HG03045 (cell line): ENCODE measurements at regions not wholly inside any gene's neighbourhood (a gene's known extent, or its start where the extent isn't known, plus 50 kb on each side); places are given as distances from the start of the nearest gene placed in this dataset.
"Not testable (repeated sequence)": the region's sequence is repeated elsewhere in the genome, so short reads cannot be mapped to it uniquely, and the experiment has no call there.

Experiments
- ATAC-seq: cut with Tn5 transposase; IDR thresholded peaks from one replicate; pipeline ENCODE4 v1.9.1; 2021; ENCODE audit warnings: mild to moderate bottlenecking, moderate library complexity; ENCODE audit not compliant: unreplicated experiment

GRCh38 chr14:83561261-83561660 lies 1968.7 kb upstream of the FLRT2 start:
- ATAC-seq, result no peak

- ATAC-seq, result no peak
Observed at GRCh38 chr14:83566567-83566966, 1963.4 kb upstream of the FLRT2 start.

GRCh38 chr14:83568141-83568540 lies 1961.8 kb upstream of the FLRT2 start:
- ATAC-seq, result no peak

GRCh38 chr14:83575301-83575700 lies 1954.6 kb upstream of the FLRT2 start:
- no peak for ATAC-seq

GRCh38 chr14:83583201-83583600 lies 1946.7 kb upstream of the FLRT2 start:
- ATAC-seq, result no peak

- ATAC-seq, result no peak
Observed at GRCh38 chr14:83594874-83595273, 1935.1 kb upstream of the FLRT2 start.

- no peak for ATAC-seq
Observed at GRCh38 chr14:83607682-83608081, 1922.3 kb upstream of the FLRT2 start.

- no peak for ATAC-seq
Observed at GRCh38 chr14:83611491-83611890, 1918.5 kb upstream of the FLRT2 start.

- no peak for ATAC-seq
Observed at GRCh38 chr14:83611906-83612390, 1918.0 kb upstream of the FLRT2 start.

GRCh38 chr14:83614956-83615355 lies 1915.0 kb upstream of the FLRT2 start:
- ATAC-seq, result no peak

GRCh38 chr14:83624541-83624940 lies 1905.4 kb upstream of the FLRT2 start:
- no peak for ATAC-seq

- ATAC-seq, result no peak
Observed at GRCh38 chr14:83632375-83632774, 1897.6 kb upstream of the FLRT2 start.

GRCh38 chr14:83638748-83639504 lies 1891.0 kb upstream of the FLRT2 start:
- ATAC-seq, result no peak

- ATAC-seq, result not testable (repeated sequence)
Observed at GRCh38 chr14:83639505-83639875, 1890.5 kb upstream of the FLRT2 start.

GRCh38 chr14:83646228-83646627 lies 1883.7 kb upstream of the FLRT2 start:
- ATAC-seq, result no peak

GRCh38 chr14:83660597-83660996 lies 1869.3 kb upstream of the FLRT2 start:
- no peak for ATAC-seq

GRCh38 chr14:83664389-83664788 lies 1865.6 kb upstream of the FLRT2 start:
- no peak for ATAC-seq

- no peak for ATAC-seq
Observed at GRCh38 chr14:83689265-83689664, 1840.7 kb upstream of the FLRT2 start.

GRCh38 chr14:83697099-83697498 lies 1832.8 kb upstream of the FLRT2 start:
- ATAC-seq, result no peak

GRCh38 chr14:83702619-83703018 lies 1827.3 kb upstream of the FLRT2 start:
- no peak for ATAC-seq

GRCh38 chr14:83706231-83706954 lies 1823.6 kb upstream of the FLRT2 start:
- ATAC-seq, result no peak

- ATAC-seq, result no peak
Observed at GRCh38 chr14:83707056-83707455, 1822.9 kb upstream of the FLRT2 start.
